ENCODE measurements at regions not wholly inside any gene's neighbourhood (a gene's known extent, or its start where the extent isn't known, plus 50 kb on each side); places are given as distances from the start of the nearest gene placed in this dataset.

- Mint-ChIP-seq H3K27me3 (ENCODE audit: low read depth) (no peaks in the 10 kb centered on the region), H3K36me3 (ENCODE audit: low read depth) (no peaks in the 10 kb centered on the region), H3K27ac (no peak overlapping the region), H3K4me1 (no peaks in the 10 kb centered on the region), H3K9me3 (no peaks in the 10 kb centered on the region), H3K4me3 (no peak overlapping the region)
- TF ChIP-seq CTCF (IDR thresholded peaks at IDR 0.05; ENCODE audit: unreplicated experiment in 3 of 3) = no peak
These were observed 527.7 kb upstream of the POM121L12 start for GRCh38 chr7:52507546-52508255.

- Mint-ChIP-seq H3K4me3 (no peak overlapping the region), H3K27ac (no peak overlapping the region), H3K27me3 (ENCODE audit: low read depth) (no peaks in the 10 kb centered on the region), H3K36me3 (ENCODE audit: low read depth) (no peaks in the 10 kb centered on the region), H3K4me1 (no peaks in the 10 kb centered on the region), H3K9me3 (no peaks in the 10 kb centered on the region)
- TF ChIP-seq CTCF (IDR thresholded peaks at IDR 0.05; ENCODE audit: unreplicated experiment in 3 of 3) = no peak
These were observed 529.1 kb upstream of the POM121L12 start for GRCh38 chr7:52506325-52506724.

GRCh38 chr7:52504561-52504960, 530.9 kb upstream of the POM121L12 start:
- Mint-ChIP-seq H3K27me3 (ENCODE audit: low read depth) (no peaks in the 10 kb centered on the region), H3K9me3 (no peaks in the 10 kb centered on the region), H3K4me1 (peaks cover 6% of the 10 kb centered on the region), H3K4me3 (no peak overlapping the region), H3K36me3 (ENCODE audit: low read depth) (no peaks in the 10 kb centered on the region), H3K27ac (no peak overlapping the region)
- no peak for TF ChIP-seq CTCF (IDR thresholded peaks at IDR 0.05; ENCODE audit: unreplicated experiment in 3 of 3)

GRCh38 chr7:52502281-52502680, 533.2 kb upstream of the POM121L12 start:
- no peak overlapping the region for H3K4me3 Mint-ChIP-seq

GRCh38 chr7:52501696-52502095, 533.7 kb upstream of the POM121L12 start:
- no peak for TF ChIP-seq CTCF (IDR thresholded peaks at IDR 0.05; ENCODE audit: unreplicated experiment in 3 of 3)
- Mint-ChIP-seq H3K27ac (no peak overlapping the region), H3K36me3 (ENCODE audit: low read depth) (no peaks in the 10 kb centered on the region), H3K9me3 (no peaks in the 10 kb centered on the region), H3K27me3 (ENCODE audit: low read depth) (no peaks in the 10 kb centered on the region), H3K4me3 (no peak overlapping the region), H3K4me1 (peaks cover 16% of the 10 kb centered on the region)

More at GRCh38 chr7:52502281-52502680, 533.2 kb upstream of the POM121L12 start:
- Mint-ChIP-seq H3K36me3 (ENCODE audit: low read depth) (no peaks in the 10 kb centered on the region), H3K9me3 (no peaks in the 10 kb centered on the region), H3K27me3 (ENCODE audit: low read depth) (no peaks in the 10 kb centered on the region), H3K27ac (no peak overlapping the region), H3K4me1 (peaks cover 16% of the 10 kb centered on the region)
- no peak for TF ChIP-seq CTCF (IDR thresholded peaks at IDR 0.05; ENCODE audit: unreplicated experiment in 3 of 3)

GRCh38 chr7:52500841-52501240, 534.6 kb upstream of the POM121L12 start:
- Mint-ChIP-seq H3K27me3 (ENCODE audit: low read depth) (no peaks in the 10 kb centered on the region), H3K4me1 (peaks cover 16% of the 10 kb centered on the region)

More at GRCh38 chr7:52500841-52501240, 534.6 kb upstream of the POM121L12 start:
- Mint-ChIP-seq H3K9me3 (no peaks in the 10 kb centered on the region), H3K27ac (no peak overlapping the region), H3K36me3 (ENCODE audit: low read depth) (no peaks in the 10 kb centered on the region), H3K4me3 (no peak overlapping the region)
- no peak for TF ChIP-seq CTCF (IDR thresholded peaks at IDR 0.05; ENCODE audit: unreplicated experiment in 3 of 3)
